Liver (tissue), 8 donors: ENCODE measurements at regions not wholly inside any gene's neighbourhood (a gene's known extent, or its start where the extent isn't known, plus 50 kb on each side); places are given as distances from the start of the nearest gene placed in this dataset.

ENCODE experiments used
- DNase-seq: peaks from one replicate; pipeline ENCODE4 v3.0.0-alpha.2; 2017; ENCODE audit warnings: low spot score
- H3K27ac ChIP-seq, 2 donors: one replicate each; pipeline ENCODE4 v1.7.0; 2013; ENCODE audit warnings: inconsistent platforms in 2 of 2, low read length in 2 of 2, control low read depth in 1 of 2, low read depth in 1 of 2, mild to moderate bottlenecking in 1 of 2
- H3K27me3 ChIP-seq, 4 donors: one replicate each; pipeline versions ENCODE4 v1.6.1 to v1.7.0; 2013; ENCODE audit warnings: low read length in 3 of 4, inconsistent platforms in 1 of 4, mild to moderate bottlenecking in 1 of 4, moderate library complexity in 1 of 4; ENCODE audit not compliant: control insufficient read depth in 4 of 4, insufficient read depth in 4 of 4
- H3K36me3 ChIP-seq, 4 donors: one replicate each; pipeline versions ENCODE4 v1.6.1 to v1.7.0; 2013; ENCODE audit warnings: low read length in 3 of 4, mild to moderate bottlenecking in 3 of 4, low read depth in 1 of 4, moderate library complexity in 1 of 4; ENCODE audit not compliant: control insufficient read depth in 4 of 4, insufficient read depth in 3 of 4
- H3K4me1 ChIP-seq, 4 donors: one replicate each; pipeline versions ENCODE4 v1.6.1 to v1.7.0; 2013; ENCODE audit warnings: low read length in 3 of 4, mild to moderate bottlenecking in 3 of 4, moderate library complexity in 1 of 4; ENCODE audit not compliant: control insufficient read depth in 4 of 4, insufficient read depth in 4 of 4
- H3K4me3 ChIP-seq, 3 donors: one replicate each; pipeline versions ENCODE4 v1.6.1 to v1.7.0; 2013; ENCODE audit warnings: low read length in 3 of 3, control low read depth in 1 of 3, low read depth in 1 of 3, mild to moderate bottlenecking in 1 of 3
- H3K9ac ChIP-seq, 2 donors: one replicate each; pipeline ENCODE4 v1.7.0; 2013; ENCODE audit warnings: low read length in 2 of 2, mild to moderate bottlenecking in 2 of 2, moderate library complexity in 2 of 2, control low read depth in 1 of 2, low read depth in 1 of 2
- H3K9me3 ChIP-seq, 4 donors: one replicate each; pipeline versions ENCODE4 v1.6.1 to v1.7.0; 2013; ENCODE audit warnings: low read length in 3 of 4; ENCODE audit not compliant: control insufficient read depth in 4 of 4
- ATF3 ChIP-seq: IDR thresholded peaks from 2 replicates; pipeline ENCODE4 v1.6.1; 2016; ENCODE audit warnings: antibody characterized with exemption
- CTCF ChIP-seq: fragments of 150-350 bp; IDR thresholded peaks from 2 replicates; pipeline ENCODE4 v1.5.1; 2017; ENCODE audit warnings: improper control_type of control experiment, low read depth, low read length; ENCODE audit not compliant: missing input control
- EGR1 ChIP-seq, 2 donors: IDR thresholded peaks; 2 replicates each; pipeline ENCODE4 v1.6.1; 2016 to 2018; ENCODE audit warnings: antibody characterized with exemption in 2 of 2, low read depth in 2 of 2
- FOXA2 ChIP-seq: IDR thresholded peaks from 2 replicates; pipeline ENCODE4 v1.6.1; 2016; ENCODE audit warnings: antibody characterized with exemption
- HNF4A ChIP-seq, 2 donors: conservative IDR thresholded peaks; 2 replicates each; pipeline ENCODE4 v1.6.1; 2016; ENCODE audit warnings: antibody characterized with exemption in 2 of 2, mild to moderate bottlenecking in 2 of 2
- HNF4G ChIP-seq: IDR thresholded peaks from 2 replicates; pipeline ENCODE4 v1.6.1; 2016; ENCODE audit warnings: antibody characterized with exemption
- JUND ChIP-seq, 2 donors: IDR thresholded peaks; 2 replicates each; pipeline ENCODE4 v1.6.1; 2016; ENCODE audit warnings: antibody characterized with exemption in 2 of 2
- MAX ChIP-seq: IDR thresholded peaks from 2 replicates; pipeline ENCODE4 v1.6.1; 2016; ENCODE audit warnings: antibody characterized with exemption
- NR2F2 ChIP-seq: IDR thresholded peaks from 2 replicates; pipeline ENCODE4 v1.6.1; 2016; ENCODE audit warnings: antibody characterized with exemption
- RAD21 ChIP-seq, 2 donors: IDR thresholded peaks; 2 replicates each; pipeline ENCODE4 v1.6.1; 2016; ENCODE audit warnings: antibody characterized with exemption in 2 of 2, mild to moderate bottlenecking in 2 of 2
- REST ChIP-seq: IDR thresholded peaks from 2 replicates; pipeline ENCODE4 v1.6.1; 2016; ENCODE audit warnings: antibody characterized with exemption, mild to moderate bottlenecking
- RXRA ChIP-seq, 2 donors: IDR thresholded peaks; 2 replicates each; pipeline ENCODE4 v1.6.1; 2017 to 2018; ENCODE audit warnings: antibody characterized with exemption in 2 of 2, mild to moderate bottlenecking in 1 of 2
- SP1 ChIP-seq: IDR thresholded peaks from 2 replicates; pipeline ENCODE4 v1.6.1; 2018; ENCODE audit warnings: antibody characterized with exemption, mild to moderate bottlenecking
- TAF1 ChIP-seq: conservative IDR thresholded peaks from 2 replicates; pipeline ENCODE4 v1.6.1; 2016; ENCODE audit warnings: antibody characterized with exemption, mild to moderate bottlenecking
- YY1 ChIP-seq: IDR thresholded peaks from 2 replicates; pipeline ENCODE4 v1.6.1; 2016; ENCODE audit warnings: antibody characterized with exemption, mild to moderate bottlenecking
- WGBS: extraction: QIAGEN DNeasy Blood & Tissue Kit; methylation state at CpG from one replicate; pipeline ENCODE4 v1.1.7; 2013; 5-methylcytosine and 5-hydroxymethylcytosine counted together
- donor health status: healthy.
- donor health status: healthy.
- donor health status: healthy.
- donor health status: healthy.
- donor health status: healthy.

- WGBS: 79% methylated on average over 3 of the region's 3 CpGs
- no peak for DNase-seq
- Histone ChIP-seq H3K9ac (no peak overlapping the region), H3K4me1 (no peaks in the 10 kb centered on the region), H3K27me3 (no peaks in the 10 kb centered on the region), H3K9me3 (no peaks in the 10 kb centered on the region), H3K27ac (no peak overlapping the region), H3K4me3 (no peak overlapping the region), H3K36me3 (no peaks in the 10 kb centered on the region)
- TF ChIP-seq HNF4A (conservative IDR thresholded peaks at IDR 0.05) (no peak), ATF3 (no peak), FOXA2 (no peak), HNF4G (no peak), TAF1 (no peak), REST (no peak), NR2F2 (no peak), MAX (no peak), JUND (IDR thresholded peaks at IDR 0.05) (no peak), EGR1 (IDR thresholded peaks at IDR 0.05; ENCODE audit: low read depth in 2 of 2) (no peak), RAD21 (IDR thresholded peaks at IDR 0.05) (no peak), SP1 (no peak), CTCF (no peak)
Measured at GRCh38 chr3:33954956-33955355, 156.5 kb downstream of the PDCD6IP start.

GRCh38 chr3:33956206-33956605, 157.8 kb downstream of the PDCD6IP start:
- TF ChIP-seq JUND (IDR thresholded peaks at IDR 0.05): no peak
- TF ChIP-seq RAD21 (IDR thresholded peaks at IDR 0.05): no peak
- TF ChIP-seq RXRA (IDR thresholded peaks at IDR 0.05): no peak
- no peak for TF ChIP-seq YY1
- no peaks in the 10 kb centered on the region for H3K36me3 ChIP-seq
- H3K4me3 ChIP-seq: no peak overlapping the region
- DNase-seq: no peak
- H3K27ac ChIP-seq: no peak overlapping the region
- no peaks in the 10 kb centered on the region for H3K4me1 ChIP-seq
- no peaks in the 10 kb centered on the region for H3K9me3 ChIP-seq
- no peak overlapping the region for H3K9ac ChIP-seq
- 76% methylated on average over 2 of the region's 2 CpGs for WGBS
- no peaks in the 10 kb centered on the region for H3K27me3 ChIP-seq

- H3K4me1 ChIP-seq: no peaks in the 10 kb centered on the region
- no peak overlapping the region for H3K9ac ChIP-seq
- WGBS: 85% methylated on average over 4 of the region's 4 CpGs
- H3K4me3 ChIP-seq: no peak overlapping the region
- no peaks in the 10 kb centered on the region for H3K27me3 ChIP-seq
- DNase-seq: no peak
- no peaks in the 10 kb centered on the region for H3K36me3 ChIP-seq
- H3K9me3 ChIP-seq: no peaks in the 10 kb centered on the region
- no peak for TF ChIP-seq YY1
- no peak for TF ChIP-seq JUND (IDR thresholded peaks at IDR 0.05)
- no peak for TF ChIP-seq FOXA2
- no peak for TF ChIP-seq ATF3
- H3K27ac ChIP-seq: no peak overlapping the region
Measured at GRCh38 chr3:33956776-33957175, 158.3 kb downstream of the PDCD6IP start.
